H1 (cell line): ENCODE measurements at regions not wholly inside any gene's neighbourhood (a gene's known extent, or its start where the extent isn't known, plus 50 kb on each side); places are given as distances from the start of the nearest gene placed in this dataset.
"Not testable (repeated sequence)": the region's sequence is repeated elsewhere in the genome, so short reads cannot be mapped to it uniquely, and the experiment has no call there.

Experiments
- CTCF ChIA-PET: fragments of 300-600 bp; sonication (Branson Sonifier 250); formaldehyde crosslinking; loops from one replicate; lab custom pipeline; 2021; ENCODE audit not compliant: partially characterized antibody; lab: Charles Lee
- POLR2A ChIA-PET: fragments of 300-600 bp; sonication (Branson Sonifier 250); formaldehyde crosslinking; loops from one replicate; lab custom pipeline; 2021; ENCODE audit warnings: inconsistent platforms; ENCODE audit not compliant: partially characterized antibody; lab: Charles Lee
- DNase-seq, 2 experiments: peaks; one replicate each; pipeline versions ENCODE4 v3.0.0 to v3.0.0-alpha.2; 2010 to 2022; ENCODE audit warnings: low spot score in 2 of 2, low read depth in 1 of 2, mixed read lengths in 1 of 2
- FAIRE-seq: peaks from 2 replicates; lab custom pipeline; 2011; peaks lifted over from hg19 to GRCh38; lab: Jason Lieb, UNC
- H2AFZ ChIP-seq: 2 replicates; pipeline ENCODE4 v1.8.1; 2012; ENCODE audit warnings: low read length, inconsistent platforms
- H2AK5ac ChIP-seq: 2 replicates; pipeline ENCODE4 v1.6.1; 2013; ENCODE audit warnings: low read depth, low read length
- H2BK120ac ChIP-seq: replicated peaks from 2 replicates; pipeline ENCODE3; 2013; ENCODE audit warnings: low read depth, low read length, inconsistent platforms
- H2BK12ac ChIP-seq: 2 replicates; pipeline ENCODE4 v1.6.1; 2013; ENCODE audit warnings: low read depth, low read length
- H2BK15ac ChIP-seq: 2 replicates; pipeline ENCODE4 v1.6.1; 2013; ENCODE audit warnings: low read length
- H2BK20ac ChIP-seq: 2 replicates; pipeline ENCODE4 v1.6.1; 2013; ENCODE audit warnings: low read length
- H2BK5ac ChIP-seq: 2 replicates; pipeline ENCODE4 v1.6.1; 2013; ENCODE audit warnings: low read depth, low read length
- H3K14ac ChIP-seq: 2 replicates; pipeline ENCODE4 v1.6.1; 2013; ENCODE audit warnings: inconsistent platforms; ENCODE audit not compliant: insufficient read length
- H3K18ac ChIP-seq: 2 replicates; pipeline ENCODE4 v1.6.1; 2013; ENCODE audit warnings: low read length; ENCODE audit errors: extremely low read depth
- H3K23ac ChIP-seq: 2 replicates; pipeline ENCODE4 v1.6.1; 2013; ENCODE audit warnings: inconsistent platforms; ENCODE audit not compliant: insufficient read length
- H3K23me2 ChIP-seq: 2 replicates; pipeline ENCODE4 v1.6.1; 2013; ENCODE audit warnings: low read depth, low read length
- H3K27ac ChIP-seq: 2 replicates; pipeline ENCODE4 v1.6.1; 2011; ENCODE audit warnings: low read depth, low read length, inconsistent platforms
- H3K27me3 ChIP-seq, 4 experiments: replicated peaks in 1 of 4; 1 replicate in 1 of 4; 2 replicates in 3 of 4; pipeline versions ENCODE4 v1.6.1 to v1.8.1; 2011 to 2013; ENCODE audit warnings: low read length in 3 of 4, mild to moderate bottlenecking in 3 of 4, inconsistent platforms in 2 of 4, mixed read lengths in 2 of 4, moderate library complexity in 1 of 4; ENCODE audit not compliant: control insufficient read depth in 3 of 4, insufficient read depth in 3 of 4; ENCODE audit errors: extremely low read depth in 1 of 4
- H3K36me3 ChIP-seq, 4 experiments: 2 replicates each; pipeline versions ENCODE4 v1.6.1 to v1.8.1; 2011 to 2013; ENCODE audit warnings: mild to moderate bottlenecking in 4 of 4, low read length in 3 of 4, moderate library complexity in 2 of 4, control low read depth in 1 of 4, inconsistent platforms in 1 of 4; ENCODE audit not compliant: insufficient read depth in 4 of 4, control insufficient read depth in 2 of 4
- H3K4ac ChIP-seq: replicated peaks from 2 replicates; pipeline ENCODE3; 2013; ENCODE audit warnings: low read length, low read depth, mixed read lengths, inconsistent platforms; ENCODE audit not compliant: insufficient read length
- H3K4me1 ChIP-seq, 4 experiments: replicated peaks in 1 of 4; 1 replicate in 1 of 4; 2 replicates in 3 of 4; pipeline versions ENCODE4 v1.6.1 to v1.8.1; 2011 to 2013; ENCODE audit warnings: low read length in 3 of 4, inconsistent platforms in 2 of 4, mixed read lengths in 1 of 4; ENCODE audit not compliant: insufficient read depth in 4 of 4, control insufficient read depth in 3 of 4
- H3K4me2 ChIP-seq, 2 experiments: 2 replicates each; pipeline versions ENCODE4 v1.6.1 to v1.8.1; 2011 to 2013; ENCODE audit warnings: low read depth in 2 of 2, low read length in 2 of 2, control low read depth in 1 of 2, inconsistent platforms in 1 of 2, mild to moderate bottlenecking in 1 of 2; ENCODE audit not compliant: insufficient read depth in 1 of 2
- H3K4me3 ChIP-seq, 4 experiments: fragments of 200-600, 300-600 bp in 1 of 4; sonication (generic), shearing (Covaris generic), sonication (Bioruptor Twin) in 1 of 4; 2 replicates each; pipeline versions ENCODE4 v1.5.1 to v1.8.1; 2011 to 2016; ENCODE audit warnings: low read length in 4 of 4, low read depth in 3 of 4, control low read depth in 2 of 4, inconsistent platforms in 2 of 4, mild to moderate bottlenecking in 2 of 4, mixed read lengths in 1 of 4, moderate library complexity in 1 of 4; ENCODE audit not compliant: insufficient read depth in 2 of 4; ENCODE audit errors: extremely low read depth in 1 of 4
- H3K56ac ChIP-seq: replicated peaks from 2 replicates; pipeline ENCODE3; 2013; ENCODE audit warnings: low read depth, mild to moderate bottlenecking, mixed read lengths, low read length, inconsistent platforms; ENCODE audit not compliant: insufficient read length
- H3K79me1 ChIP-seq: 2 replicates; pipeline ENCODE4 v1.6.1; 2013; ENCODE audit warnings: low read depth, low read length, control low read depth
- H3K79me2 ChIP-seq, 2 experiments: 2 replicates each; pipeline versions ENCODE4 v1.6.1 to v1.8.1; 2012 to 2013; ENCODE audit warnings: low read length in 2 of 2, mild to moderate bottlenecking in 2 of 2, inconsistent platforms in 1 of 2; ENCODE audit not compliant: insufficient read depth in 2 of 2, control insufficient read depth in 1 of 2
- H3K9ac ChIP-seq, 4 experiments: replicated peaks in 1 of 4; 1 replicate in 1 of 4; 2 replicates in 3 of 4; pipeline versions ENCODE4 v1.6.1 to v1.8.1; 2011 to 2013; ENCODE audit warnings: low read depth in 3 of 4, low read length in 3 of 4, control low read depth in 2 of 4, mild to moderate bottlenecking in 2 of 4, moderate library complexity in 2 of 4, inconsistent platforms in 1 of 4; ENCODE audit errors: extremely low read depth in 1 of 4
- H3K9me3 ChIP-seq, 2 experiments: 2 replicates each; pipeline versions ENCODE4 v1.6.1 to v1.8.1; 2012 to 2013; ENCODE audit warnings: mild to moderate bottlenecking in 2 of 2, moderate library complexity in 2 of 2, control low read depth in 1 of 2, inconsistent platforms in 1 of 2, low read depth in 1 of 2, low read length in 1 of 2, mixed read lengths in 1 of 2; ENCODE audit not compliant: insufficient read depth in 2 of 2
- H4K20me1 ChIP-seq, 2 experiments: replicated peaks in 1 of 2; 2 replicates each; pipeline versions ENCODE3 to v1.8.1; 2011 to 2013; ENCODE audit warnings: inconsistent platforms in 2 of 2, low read length in 2 of 2, mild to moderate bottlenecking in 1 of 2; ENCODE audit not compliant: insufficient read depth in 2 of 2, control insufficient read depth in 1 of 2
- H4K5ac ChIP-seq: 2 replicates; pipeline ENCODE4 v1.6.1; 2013; ENCODE audit warnings: low read length, low read depth, mixed read lengths, inconsistent platforms; ENCODE audit not compliant: insufficient read length
- H4K8ac ChIP-seq: 2 replicates; pipeline ENCODE4 v1.8.0; 2013; ENCODE audit warnings: mild to moderate bottlenecking, moderate library complexity, low read length, inconsistent platforms; ENCODE audit not compliant: insufficient read depth; ENCODE audit errors: extremely low read depth
- H4K91ac ChIP-seq: replicated peaks from 2 replicates; pipeline ENCODE3; 2013; ENCODE audit warnings: low read length, mixed read lengths, inconsistent platforms; ENCODE audit not compliant: insufficient read length
- ASH2L ChIP-seq: fragments of 200-600, 300-600 bp; sonication (generic); IDR thresholded peaks from one replicate; pipeline ENCODE4 v1.7.1; 2017; ENCODE audit warnings: low read length
- RAD21 ChIP-seq, 2 experiments: IDR thresholded peaks in 1 of 2; conservative IDR thresholded peaks in 1 of 2; 2 replicates each; pipeline ENCODE4 v1.6.1; 2011; ENCODE audit warnings: low read depth in 2 of 2, low read length in 2 of 2, improper control_type of control experiment in 1 of 2, inconsistent platforms in 1 of 2, mild to moderate bottlenecking in 1 of 2, moderate library complexity in 1 of 2
- RBBP5 ChIP-seq: IDR thresholded peaks from 2 replicates; pipeline ENCODE4 v1.7.1; 2012; ENCODE audit warnings: low read depth, mild to moderate bottlenecking, inconsistent platforms, low read length, moderate library complexity, borderline replicate concordance
- SP1 ChIP-seq: IDR thresholded peaks from 2 replicates; pipeline ENCODE4 v1.6.1; 2011; ENCODE audit warnings: low read depth, low read length
- YY1 ChIP-seq: IDR thresholded peaks from 2 replicates; pipeline ENCODE4 v1.6.1; 2011; ENCODE audit warnings: low read depth, mild to moderate bottlenecking, low read length
- WGBS, 2 experiments: shearing (Covaris generic) in 1 of 2; methylation state at CpG; one replicate each; pipeline versions ENCODE4 v1.1.6 to v1.1.7; 2013 to 2015; ENCODE audit warnings: low lambda C conversion rate in 2 of 2, mixed read lengths in 2 of 2, inconsistent platforms in 1 of 2, low coverage in 1 of 2, missing lambda C conversion rate in 1 of 2; ENCODE audit not compliant: insufficient replicate concordance in 2 of 2, insufficient coverage in 1 of 2, insufficient read length in 1 of 2; ENCODE audit errors: extremely low coverage in 1 of 2, missing lambda C conversion rate in 1 of 2; 5-methylcytosine and 5-hydroxymethylcytosine counted together
- TF ChIP-seq, protein P1 (sequence below): IDR thresholded peaks from 2 replicates; pipeline ENCODE4 v1.6.1; 2012; ENCODE audit warnings: inconsistent platforms

DNA sequence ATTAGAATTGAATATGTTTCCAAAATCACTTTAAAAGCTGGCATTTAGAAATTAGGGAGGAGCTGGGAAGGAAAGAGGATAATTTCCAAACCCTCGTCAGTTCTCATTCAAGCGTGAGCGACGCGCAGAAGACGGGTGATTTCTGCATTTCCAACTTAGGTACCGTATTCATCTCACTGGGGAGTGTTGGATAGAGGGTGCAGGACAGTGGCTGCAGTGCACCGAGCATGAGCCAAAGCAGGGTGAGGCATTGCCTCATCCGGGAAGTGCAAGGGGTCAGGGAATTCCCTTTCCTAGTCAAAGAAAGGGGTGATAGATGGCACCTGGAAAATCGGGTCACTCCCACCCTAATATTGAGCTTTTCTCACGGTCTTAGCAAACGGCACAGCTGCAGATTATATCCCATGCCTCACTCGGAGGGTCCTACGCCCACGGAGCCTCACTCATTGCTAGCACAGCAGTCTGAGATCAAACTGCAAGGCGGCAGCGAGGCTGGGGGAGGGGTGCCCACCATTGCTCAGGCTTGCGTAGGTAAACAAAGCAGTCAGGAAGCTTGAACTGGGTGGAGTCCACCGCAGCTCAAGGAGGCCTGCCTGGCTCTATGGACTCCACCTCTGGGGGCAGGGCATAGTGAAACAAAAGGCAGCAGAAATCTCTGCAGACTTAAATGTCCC lies 114.3 kb upstream of the BNIP2 start:
- peak overlapping the region; percentile 28 to 47 (median 36); a peak in 7 of 8 replicates for H3K4me3 ChIP-seq
- H3K4me2 ChIP-seq = peak overlapping the region; percentile 58 to 97
- peak overlapping the region in 3 of 4 experiments; percentile 45 to 57 (median 56); a peak in 4 of 7 replicates for H3K9ac ChIP-seq
- not testable (repeated sequence) for H3K27me3 ChIP-seq, H3K79me2 ChIP-seq, H2BK15ac ChIP-seq, H3K36me3 ChIP-seq, H3K23me2 ChIP-seq, H4K91ac ChIP-seq, FAIRE-seq, H3K4ac ChIP-seq, H3K56ac ChIP-seq, H2AK5ac ChIP-seq, H3K14ac ChIP-seq, H2BK20ac ChIP-seq, H3K4me1 ChIP-seq, H3K79me1 ChIP-seq, H4K5ac ChIP-seq, H3K9me3 ChIP-seq, H3K27ac ChIP-seq, H4K20me1 ChIP-seq, H4K8ac ChIP-seq, H3K23ac ChIP-seq
- peak overlapping the region; percentile 60; the same call in 1 of the 2 replicates for H2BK12ac ChIP-seq
- ChIA-PET POLR2A (interaction anchor here (1.1 to 1.5 kb wide), 2 partner anchors 16 to 150 kb away, joined by 3 read pairs; no protein-coding TSS in a partner anchor), CTCF (interaction anchor here (1.0 to 1.7 kb wide), 8 partner anchors 9 to 522 kb away, joined by 3 to 8 read pairs (median 3); no protein-coding TSS in a partner anchor)
- 53% methylated on average over 19 of the region's 19 CpGs; no CpG with 5 or more reads in 1 of the 2 experiments for WGBS, 2 experiments
- H2AFZ ChIP-seq = peak overlapping the region; percentile 96
- peak overlapping the region; percentile 60 for H2BK5ac ChIP-seq
- TF ChIP-seq RBBP5 (peak; percentile 86; the same call in 1 of the 2 replicates), YY1 (peak; percentile 54; the same call in 1 of the 2 replicates), ASH2L (peak; percentile 53), RAD21 (IDR thresholded peaks at IDR 0.05 in 1 of 2, conservative IDR thresholded peaks at IDR 0.05 in 1 of 2; ENCODE audit: low read depth in 2 of 2, low read length in 2 of 2) (peak in 1 of 2 experiments; percentile 4; a peak in 1 of 4 replicates), SP1 (0 out of 2 replicates have a peak, but pooled peaks have one; percentile 10)
- TF ChIP-seq, protein P1, sequence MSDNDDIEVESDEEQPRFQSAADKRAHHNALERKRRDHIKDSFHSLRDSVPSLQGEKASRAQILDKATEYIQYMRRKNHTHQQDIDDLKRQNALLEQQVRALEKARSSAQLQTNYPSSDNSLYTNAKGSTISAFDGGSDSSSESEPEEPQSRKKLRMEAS = peak; percentile 55
- peak overlapping the region; percentile 64 for H2BK120ac ChIP-seq
- DNase-seq = peak; percentile 34 to 61
- peak overlapping the region; percentile 28; the same call in 1 of the 2 replicates for H3K18ac ChIP-seq
